ENCODE measurements at regions not wholly inside any gene's neighbourhood (a gene's known extent, or its start where the extent isn't known, plus 50 kb on each side); places are given as distances from the start of the nearest gene placed in this dataset.

- DNase-seq = no peak
Observed at GRCh38 chr14:50040895-50041465, 75.4 kb downstream of the VCPKMT start.

- no peak for DNase-seq
Observed at GRCh38 chr14:50041980-50042379, 74.4 kb downstream of the VCPKMT start.

- DNase-seq = no peak
Observed at GRCh38 chr14:50044042-50044651, 72.2 kb downstream of the VCPKMT start.

- no peak for DNase-seq
Observed at GRCh38 chr14:50045039-50045711, 71.2 kb downstream of the VCPKMT start.

- DNase-seq = no peak
Observed at GRCh38 chr14:50045837-50046236, 70.5 kb downstream of the VCPKMT start.

GRCh38 chr14:50047274-50047676 lies 69.1 kb downstream of the VCPKMT start:
- no peak for DNase-seq

GRCh38 chr14:50049093-50049492 lies 67.3 kb downstream of the VCPKMT start:
- no peak for DNase-seq

GRCh38 chr14:50049703-50050570 lies 66.4 kb downstream of the VCPKMT start:
- no peak for DNase-seq

GRCh38 chr14:50051106-50051505 lies 65.3 kb downstream of the VCPKMT start:
- no peak for DNase-seq

- DNase-seq = no peak
Observed at GRCh38 chr14:50051706-50052105, 64.7 kb downstream of the VCPKMT start.

- DNase-seq = no peak
Observed at GRCh38 chr14:50052517-50052916, 63.9 kb downstream of the VCPKMT start.

- no peak for DNase-seq
Observed at GRCh38 chr14:50053935-50054334, 62.4 kb downstream of the VCPKMT start.

GRCh38 chr14:50055461-50056228 lies 60.7 kb downstream of the VCPKMT start:
- no peak for DNase-seq

- no peak for DNase-seq
Observed at GRCh38 chr14:50056435-50056834, 59.9 kb downstream of the VCPKMT start.

- DNase-seq = no peak
Observed at GRCh38 chr14:50057331-50057730, 59.0 kb downstream of the VCPKMT start.

- DNase-seq = no peak
Observed at GRCh38 chr14:50058113-50058512, 58.3 kb downstream of the VCPKMT start.
